MM.1S (cell line): ENCODE measurements at regions not wholly inside any gene's neighbourhood (a gene's known extent, or its start where the extent isn't known, plus 50 kb on each side); places are given as distances from the start of the nearest gene placed in this dataset.

Experiments used
- DNase-seq: peaks from one replicate; pipeline ENCODE4 v3.0.0-alpha.2; 2015
- H2AFZ ChIP-seq: fragments of 300-600 bp; sonication (generic); 2 replicates; pipeline ENCODE4 v1.6.0; 2016; ENCODE audit warnings: antibody characterized with exemption, low read length
- H3F3A ChIP-seq: fragments of 300-600 bp; sonication (generic); 2 replicates; pipeline ENCODE4 v1.6.1; 2016; ENCODE audit warnings: mild to moderate bottlenecking, antibody characterized with exemption, low read length, moderate library complexity, mixed read lengths; ENCODE audit not compliant: insufficient read depth
- H3K27ac ChIP-seq: fragments of 300-600 bp; sonication (generic); 2 replicates; pipeline ENCODE4 v1.5.1; 2016; ENCODE audit warnings: mild to moderate bottlenecking, low read length
- H3K27me3 ChIP-seq: fragments of 300-600 bp; sonication (generic); replicated peaks from 2 replicates; pipeline ENCODE4 v1.6.0; 2016; ENCODE audit warnings: low read length; ENCODE audit not compliant: insufficient read depth
- H3K36me3 ChIP-seq: fragments of 300-600 bp; sonication (generic); replicated peaks from 2 replicates; pipeline ENCODE4 v1.6.1; 2016; ENCODE audit warnings: mild to moderate bottlenecking, low read length, mixed read lengths; ENCODE audit not compliant: insufficient read depth
- H3K4me1 ChIP-seq: fragments of 300-600 bp; sonication (generic); 2 replicates; pipeline ENCODE4 v1.6.1; 2016; ENCODE audit warnings: low read length, mixed read lengths
- H3K4me2 ChIP-seq: fragments of 300-600 bp; sonication (generic); 2 replicates; pipeline ENCODE4 v1.6.0; 2016; ENCODE audit warnings: low read depth, low read length
- H3K4me3 ChIP-seq: fragments of 300-600 bp; sonication (generic); 2 replicates; pipeline ENCODE4 v1.5.1; 2016; ENCODE audit warnings: low read length, mixed read lengths
- H3K79me2 ChIP-seq: fragments of 300-600 bp; sonication (generic); 2 replicates; pipeline ENCODE4 v1.6.1; 2016; ENCODE audit warnings: mixed run types, low read length, mixed read lengths
- H3K9ac ChIP-seq: fragments of 300-600 bp; sonication (generic); 2 replicates; pipeline ENCODE4 v1.6.1; 2016; ENCODE audit warnings: low read length, mixed read lengths
- H3K9me2 ChIP-seq: fragments of 300-600 bp; sonication (generic); replicated peaks from 2 replicates; pipeline ENCODE4 v1.6.1; 2016; ENCODE audit warnings: mild to moderate bottlenecking, low read length, mixed read lengths; ENCODE audit not compliant: insufficient read depth
- H3K9me3 ChIP-seq: fragments of 300-600 bp; sonication (generic); replicated peaks from 2 replicates; pipeline ENCODE4 v1.6.1; 2016; ENCODE audit warnings: mild to moderate bottlenecking, low read length, mixed read lengths; ENCODE audit not compliant: insufficient read depth
- H4K20me1 ChIP-seq: fragments of 300-600 bp; sonication (generic); 2 replicates; pipeline ENCODE4 v1.6.1; 2016; ENCODE audit warnings: mild to moderate bottlenecking, low read length, moderate library complexity, mixed read lengths; ENCODE audit not compliant: insufficient read depth
- CTCF ChIP-seq: fragments of 300-600 bp; sonication (generic); IDR thresholded peaks from 2 replicates; pipeline ENCODE4 v1.5.1; 2016; ENCODE audit warnings: antibody characterized with exemption, low read length, mixed read lengths
- EZH2 ChIP-seq: fragments of 300-600 bp; sonication (generic); optimal IDR thresholded peaks from 2 replicates; pipeline ENCODE3; 2017; ENCODE audit warnings: low read depth, mild to moderate bottlenecking, antibody characterized with exemption, low read length, mixed read lengths
- EZH2phosphoT487 ChIP-seq: fragments of 300-600 bp; sonication (generic); IDR thresholded peaks from 2 replicates; pipeline ENCODE4 v1.6.1; 2018; ENCODE audit warnings: antibody characterized with exemption, low read length

- no peaks in the 10 kb centered on the region for H3K36me3 ChIP-seq
- TF ChIP-seq EZH2phosphoT487 (no peak), CTCF (no peak), EZH2 (no peak)
- H3K79me2 ChIP-seq = no peaks in the 10 kb centered on the region
- H3K9me2 ChIP-seq = no peaks in the 10 kb centered on the region
- H3K27me3 ChIP-seq = no peaks in the 10 kb centered on the region
- no peak overlapping the region for H2AFZ ChIP-seq
- H4K20me1 ChIP-seq = no peaks in the 10 kb centered on the region
- no peak overlapping the region for H3K27ac ChIP-seq
- H3K4me1 ChIP-seq = no peaks in the 10 kb centered on the region
- H3K4me2 ChIP-seq = no peak overlapping the region
- H3K4me3 ChIP-seq = no peak overlapping the region
- H3K9ac ChIP-seq = no peak overlapping the region
- H3F3A ChIP-seq = no peaks in the 10 kb centered on the region
- H3K9me3 ChIP-seq = no peaks in the 10 kb centered on the region
- no peak for DNase-seq
Measured at GRCh38 chr9:86800681-86801080, 146.6 kb downstream of the GAS1 start.

GRCh38 chr9:86798966-86799365, 148.3 kb downstream of the GAS1 start:
- Histone ChIP-seq H3K79me2 (no peaks in the 10 kb centered on the region), H3K4me1 (no peaks in the 10 kb centered on the region), H3K9me3 (no peaks in the 10 kb centered on the region), H3K27ac (no peak overlapping the region), H3K27me3 (no peaks in the 10 kb centered on the region), H3K9me2 (no peaks in the 10 kb centered on the region), H3K4me2 (no peak overlapping the region), H3K4me3 (no peak overlapping the region), H3K9ac (no peak overlapping the region), H4K20me1 (no peaks in the 10 kb centered on the region), H3K36me3 (no peaks in the 10 kb centered on the region), H3F3A (no peaks in the 10 kb centered on the region), H2AFZ (no peak overlapping the region)
- TF ChIP-seq CTCF = no peak
- no peak for TF ChIP-seq EZH2phosphoT487
- TF ChIP-seq EZH2 = no peak
- DNase-seq = no peak

DNA sequence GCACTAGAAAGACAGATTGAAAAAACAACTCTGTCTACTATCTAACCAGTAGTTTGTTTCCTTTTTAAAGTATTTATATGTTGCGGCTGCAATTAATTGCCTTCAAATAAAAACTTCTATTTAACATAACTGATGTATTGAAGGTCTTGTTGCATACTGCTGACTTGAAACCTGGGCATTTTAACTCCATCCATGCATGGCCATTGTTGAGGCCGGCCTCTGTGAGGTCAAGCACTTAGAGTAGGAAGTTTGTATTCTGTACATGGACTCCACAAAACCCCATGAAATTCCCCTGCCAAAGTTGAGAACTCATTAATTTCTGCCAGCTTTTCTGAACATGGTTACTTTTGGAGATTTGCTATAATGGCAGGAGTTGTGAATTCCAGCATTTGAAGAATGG, 150.6 kb downstream of the GAS1 start:
- H3K4me1 ChIP-seq = no peaks in the 10 kb centered on the region
- DNase-seq = no peak
- H3K9ac ChIP-seq = no peak overlapping the region
- H3K36me3 ChIP-seq = no peaks in the 10 kb centered on the region
- H3K79me2 ChIP-seq = no peaks in the 10 kb centered on the region
- H3K27me3 ChIP-seq = no peaks in the 10 kb centered on the region
- no peak overlapping the region for H3K4me2 ChIP-seq
- H3K4me3 ChIP-seq = no peak overlapping the region
- H3F3A ChIP-seq = no peaks in the 10 kb centered on the region
- H3K27ac ChIP-seq = no peak overlapping the region
- H3K9me2 ChIP-seq = no peaks in the 10 kb centered on the region
- TF ChIP-seq CTCF = no peak
- TF ChIP-seq EZH2 = no peak
- TF ChIP-seq EZH2phosphoT487 = no peak
- H3K9me3 ChIP-seq = no peaks in the 10 kb centered on the region
- H4K20me1 ChIP-seq = no peaks in the 10 kb centered on the region
- no peak overlapping the region for H2AFZ ChIP-seq
